Mesothelial cell of epicardium (in vitro differentiated cells): ENCODE measurements at regions not wholly inside any gene's neighbourhood (a gene's known extent, or its start where the extent isn't known, plus 50 kb on each side); places are given as distances from the start of the nearest gene placed in this dataset.

ENCODE experiments used
- DNase-seq, 2 experiments: peaks; one replicate each; pipeline ENCODE4 v3.0.0; 2021; ENCODE audit warnings: low spot score in 2 of 2; ENCODE audit not compliant: unreplicated experiment in 2 of 2
- H3K27ac Mint-ChIP-seq: 2 replicates; pipeline ENCODE4 v1.8.0; 2021; ENCODE audit warnings: mixed read lengths
- H3K27me3 Mint-ChIP-seq: 2 replicates; pipeline ENCODE4 v1.8.0; 2021; ENCODE audit warnings: low read depth, mixed read lengths
- H3K36me3 Mint-ChIP-seq: 2 replicates; pipeline ENCODE4 v1.8.0; 2021; ENCODE audit warnings: mixed read lengths
- H3K4me1 Mint-ChIP-seq: 2 replicates; pipeline ENCODE4 v1.8.0; 2021; ENCODE audit warnings: mixed read lengths
- H3K4me3 Mint-ChIP-seq: 2 replicates; pipeline ENCODE4 v1.8.0; 2021; ENCODE audit warnings: mild to moderate bottlenecking, moderate library complexity, mixed read lengths
- H3K9me3 Mint-ChIP-seq: 2 replicates; pipeline ENCODE4 v1.8.0; 2021; ENCODE audit warnings: mixed read lengths
- TF ChIP-seq, protein P1 (sequence below): fragments of 200-600 bp; sonication (generic); IDR thresholded peaks from one replicate; pipeline ENCODE4 v1.5.0; 2021; ENCODE audit warnings: antibody characterized with exemption; ENCODE audit not compliant: unreplicated experiment

DNA sequence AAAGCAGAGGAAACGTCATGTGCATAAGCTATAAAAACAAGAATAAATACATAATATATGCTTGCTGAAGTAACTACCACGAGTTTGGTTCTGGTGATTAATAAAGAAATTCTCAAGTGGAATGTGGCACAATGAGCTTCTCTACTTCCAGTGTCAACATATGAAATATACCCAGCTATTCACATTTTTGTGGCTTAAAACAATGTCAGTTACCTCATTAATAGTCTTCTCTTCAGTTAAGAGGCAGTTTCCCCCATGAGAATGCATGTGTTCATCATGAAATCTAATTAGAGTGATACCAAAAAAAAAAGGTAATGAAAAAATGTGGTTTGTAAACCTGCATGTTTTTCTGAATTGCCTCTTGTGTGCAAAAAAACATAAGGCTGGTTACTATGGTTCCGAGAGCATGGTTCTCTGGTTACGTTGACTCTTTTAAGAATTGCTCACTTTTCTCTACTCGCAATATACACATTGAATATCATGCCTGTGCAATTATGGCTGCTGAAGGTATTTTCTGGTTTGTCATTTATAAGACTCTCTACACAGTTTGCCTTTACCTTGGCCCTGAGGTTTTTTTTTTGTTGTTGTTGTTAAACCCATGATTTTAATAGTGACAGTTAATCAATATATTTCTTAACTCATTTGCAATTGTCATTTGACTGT is 108.2 kb downstream of the PCDH7 start:
- DNase-seq: no peak
- H3K4me1 Mint-ChIP-seq: peaks cover 58% of the 10 kb centered on the region
- no peak overlapping the region for H3K4me3 Mint-ChIP-seq
- TF ChIP-seq, protein P1, sequence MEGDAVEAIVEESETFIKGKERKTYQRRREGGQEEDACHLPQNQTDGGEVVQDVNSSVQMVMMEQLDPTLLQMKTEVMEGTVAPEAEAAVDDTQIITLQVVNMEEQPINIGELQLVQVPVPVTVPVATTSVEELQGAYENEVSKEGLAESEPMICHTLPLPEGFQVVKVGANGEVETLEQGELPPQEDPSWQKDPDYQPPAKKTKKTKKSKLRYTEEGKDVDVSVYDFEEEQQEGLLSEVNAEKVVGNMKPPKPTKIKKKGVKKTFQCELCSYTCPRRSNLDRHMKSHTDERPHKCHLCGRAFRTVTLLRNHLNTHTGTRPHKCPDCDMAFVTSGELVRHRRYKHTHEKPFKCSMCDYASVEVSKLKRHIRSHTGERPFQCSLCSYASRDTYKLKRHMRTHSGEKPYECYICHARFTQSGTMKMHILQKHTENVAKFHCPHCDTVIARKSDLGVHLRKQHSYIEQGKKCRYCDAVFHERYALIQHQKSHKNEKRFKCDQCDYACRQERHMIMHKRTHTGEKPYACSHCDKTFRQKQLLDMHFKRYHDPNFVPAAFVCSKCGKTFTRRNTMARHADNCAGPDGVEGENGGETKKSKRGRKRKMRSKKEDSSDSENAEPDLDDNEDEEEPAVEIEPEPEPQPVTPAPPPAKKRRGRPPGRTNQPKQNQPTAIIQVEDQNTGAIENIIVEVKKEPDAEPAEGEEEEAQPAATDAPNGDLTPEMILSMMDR: no peak
- no peaks in the 10 kb centered on the region for H3K27me3 Mint-ChIP-seq
- H3K27ac Mint-ChIP-seq: peak overlapping the region; percentile 97
- no peaks in the 10 kb centered on the region for H3K9me3 Mint-ChIP-seq
- H3K36me3 Mint-ChIP-seq: no peaks in the 10 kb centered on the region

DNA sequence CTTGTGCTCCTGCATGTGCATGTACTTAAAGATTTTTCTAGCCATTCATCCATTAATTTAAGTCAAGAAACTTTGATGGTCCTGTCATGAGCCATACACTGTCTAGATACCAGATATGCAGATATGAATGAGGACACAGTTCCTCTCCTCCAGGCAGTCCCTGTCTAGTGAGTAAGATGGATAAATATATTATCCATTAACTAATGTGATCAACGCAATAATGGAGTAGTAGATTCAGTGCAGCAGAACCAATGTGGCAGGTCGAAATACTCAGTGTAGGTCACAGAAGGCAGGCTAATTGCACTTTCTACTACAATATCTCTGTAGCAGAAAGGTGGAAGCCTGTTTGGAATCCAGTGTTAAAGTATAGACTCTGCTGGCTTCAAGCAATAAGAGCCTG is 112.5 kb downstream of the PCDH7 start:
- Mint-ChIP-seq H3K27me3 (no peaks in the 10 kb centered on the region), H3K9me3 (no peaks in the 10 kb centered on the region), H3K27ac (no peak overlapping the region), H3K4me1 (peaks cover 74% of the 10 kb centered on the region), H3K4me3 (no peak overlapping the region), H3K36me3 (no peaks in the 10 kb centered on the region)
- no peak for DNase-seq
- TF ChIP-seq, protein P1: no peak

DNA sequence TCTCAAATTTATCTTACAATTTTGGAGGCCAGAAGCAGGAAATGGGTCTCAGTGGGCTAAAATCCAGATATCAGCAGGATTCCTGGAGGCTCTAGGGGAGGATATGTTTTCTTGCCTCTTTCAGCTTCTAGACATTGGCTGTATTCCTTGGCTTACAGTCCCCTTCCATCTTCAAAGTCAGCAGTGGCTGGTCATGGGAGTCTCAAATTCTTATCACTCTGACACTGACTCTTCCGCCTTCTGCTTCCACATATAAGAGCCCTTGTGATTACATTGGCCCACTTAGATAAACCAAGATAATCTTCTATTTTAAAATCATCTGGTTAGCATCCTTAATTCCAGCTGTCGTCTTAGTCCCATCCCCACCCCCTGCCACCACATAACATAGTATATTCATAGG is 113.0 kb downstream of the PCDH7 start:
- TF ChIP-seq, protein P1: no peak
- H3K36me3 Mint-ChIP-seq: no peaks in the 10 kb centered on the region
- no peaks in the 10 kb centered on the region for H3K27me3 Mint-ChIP-seq
- no peaks in the 10 kb centered on the region for H3K9me3 Mint-ChIP-seq
- peaks cover 73% of the 10 kb centered on the region for H3K4me1 Mint-ChIP-seq
- no peak overlapping the region for H3K27ac Mint-ChIP-seq
- no peak for DNase-seq
- H3K4me3 Mint-ChIP-seq: no peak overlapping the region

DNA sequence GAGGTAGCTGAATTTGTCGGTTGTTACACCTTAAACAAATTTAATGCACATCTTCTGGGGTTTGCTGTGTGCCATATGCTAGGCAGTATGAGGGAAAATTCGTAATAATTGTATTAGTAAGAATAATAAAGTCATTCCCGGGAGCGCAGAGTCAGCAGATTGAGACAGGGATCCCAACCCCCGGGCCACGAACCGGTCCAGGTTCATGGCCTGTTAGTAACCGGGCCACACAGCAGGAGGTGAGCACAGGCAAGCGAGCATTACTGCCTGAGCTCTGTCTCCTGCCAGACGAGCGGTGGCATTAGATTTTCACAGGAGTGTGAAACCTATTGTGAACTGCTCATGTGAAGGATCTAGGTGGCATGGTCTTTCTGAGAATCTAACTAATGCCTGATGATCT is 114.9 kb downstream of the PCDH7 start:
- H3K4me3 Mint-ChIP-seq: no peak overlapping the region
- H3K27ac Mint-ChIP-seq: no peak overlapping the region
- H3K36me3 Mint-ChIP-seq: no peaks in the 10 kb centered on the region
- peaks cover 73% of the 10 kb centered on the region for H3K4me1 Mint-ChIP-seq
- no peak for DNase-seq
- no peaks in the 10 kb centered on the region for H3K9me3 Mint-ChIP-seq
- H3K27me3 Mint-ChIP-seq: no peaks in the 10 kb centered on the region
- TF ChIP-seq, protein P1: no peak

DNA sequence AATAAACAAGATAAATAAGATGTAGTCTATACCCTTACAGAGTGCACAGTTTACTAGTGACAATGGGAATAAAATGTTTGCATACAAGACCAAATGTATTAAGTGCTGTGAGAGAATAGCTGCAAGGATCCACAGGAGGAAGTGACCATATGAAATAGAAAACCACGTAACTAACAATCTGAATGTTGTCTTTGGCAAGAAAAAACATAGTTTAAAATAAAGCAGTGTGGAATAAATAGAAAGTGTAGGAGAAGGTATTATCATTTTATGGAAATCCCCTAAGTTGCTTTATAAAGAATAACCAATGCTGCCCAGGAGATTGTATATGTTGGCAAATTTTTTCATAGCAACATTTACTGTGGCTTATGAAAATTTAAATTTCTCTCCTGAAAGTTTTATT is 116.1 kb downstream of the PCDH7 start:
- Mint-ChIP-seq H3K36me3 (no peaks in the 10 kb centered on the region), H3K4me1 (peaks cover 79% of the 10 kb centered on the region), H3K4me3 (no peak overlapping the region), H3K27me3 (no peaks in the 10 kb centered on the region), H3K9me3 (no peaks in the 10 kb centered on the region), H3K27ac (peak overlapping the region; percentile 89)
- TF ChIP-seq, protein P1: no peak
- no peak for DNase-seq

DNA sequence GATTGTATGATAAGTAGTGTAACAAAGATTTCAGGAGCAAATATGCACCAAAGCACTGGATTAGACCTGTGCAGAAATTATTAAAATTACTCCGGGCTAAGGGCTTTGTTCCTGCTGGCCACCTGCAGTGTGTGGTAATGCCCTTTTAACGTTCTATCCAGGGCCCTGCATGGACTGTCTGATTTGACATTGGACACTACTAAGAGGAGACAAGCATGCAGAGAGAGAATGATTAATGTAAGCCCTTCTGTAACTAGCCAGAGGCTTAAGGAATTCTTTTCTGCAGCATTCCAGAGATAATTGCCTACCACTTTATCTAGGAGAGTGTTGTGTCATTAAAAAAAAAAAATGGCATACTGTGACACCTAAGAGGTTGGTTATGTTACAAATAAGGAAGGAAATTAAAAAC is 117.0 kb downstream of the PCDH7 start:
- Mint-ChIP-seq H3K9me3 (no peaks in the 10 kb centered on the region), H3K27me3 (no peaks in the 10 kb centered on the region), H3K36me3 (no peaks in the 10 kb centered on the region), H3K4me1 (peaks cover 81% of the 10 kb centered on the region), H3K27ac (peak overlapping the region; percentile 89), H3K4me3 (no peak overlapping the region)
- TF ChIP-seq, protein P1: no peak
- DNase-seq: no peak
